GM10266 (cell line): ENCODE measurements at regions not wholly inside any gene's neighbourhood (a gene's known extent, or its start where the extent isn't known, plus 50 kb on each side); places are given as distances from the start of the nearest gene placed in this dataset.

ENCODE experiments used
- DNase-seq: peaks from one replicate; pipeline ENCODE4 v3.0.0; 2012; ENCODE audit errors: extremely low spot score
- CTCF ChIP-seq: IDR thresholded peaks from 2 replicates; pipeline ENCODE4 v1.5.1; 2012; ENCODE audit warnings: mild to moderate bottlenecking, low read depth; ENCODE audit not compliant: control insufficient read depth, insufficient read depth; ENCODE audit errors: missing control alignments

DNA sequence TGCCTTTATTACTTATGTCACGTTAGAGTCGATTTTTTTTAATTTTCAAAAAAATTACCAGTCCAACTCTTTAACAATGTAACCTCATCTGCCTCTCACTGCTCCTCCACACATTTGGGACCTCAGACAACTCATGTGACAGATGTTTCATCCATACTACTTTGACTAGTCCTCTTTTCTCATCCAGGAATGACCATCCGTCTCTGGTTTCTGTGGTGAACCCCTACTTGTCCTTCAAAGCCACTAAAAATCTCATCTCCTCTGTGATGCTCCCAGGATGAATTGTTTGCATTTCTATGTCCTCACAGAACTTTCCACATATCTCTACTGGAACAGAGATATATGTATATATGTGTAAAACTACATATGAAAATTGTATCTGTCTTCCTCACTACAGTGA is 149.8 kb upstream of the ZNF462 start:
- DNase-seq, result no peak
- TF ChIP-seq CTCF, result no peak

DNA sequence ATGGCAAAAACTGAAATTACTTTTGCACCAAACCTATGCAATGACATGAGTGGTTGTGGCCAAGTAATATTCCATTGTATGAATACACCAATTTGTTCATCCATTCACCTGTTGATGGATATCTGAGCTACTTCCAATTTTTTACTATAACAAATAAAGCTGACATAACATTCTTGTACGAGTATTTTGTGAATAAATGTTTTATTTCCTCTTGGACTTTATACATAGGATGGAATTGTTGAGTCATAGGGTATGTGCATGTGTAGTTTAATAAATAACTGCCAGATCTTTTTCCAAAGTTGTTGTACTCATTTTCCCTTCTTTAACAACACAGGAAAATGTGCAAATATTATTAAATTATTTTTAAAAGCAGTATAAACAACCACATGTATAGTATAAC is 146.1 kb upstream of the ZNF462 start:
- no peak for TF ChIP-seq CTCF
- DNase-seq, result no peak

DNA sequence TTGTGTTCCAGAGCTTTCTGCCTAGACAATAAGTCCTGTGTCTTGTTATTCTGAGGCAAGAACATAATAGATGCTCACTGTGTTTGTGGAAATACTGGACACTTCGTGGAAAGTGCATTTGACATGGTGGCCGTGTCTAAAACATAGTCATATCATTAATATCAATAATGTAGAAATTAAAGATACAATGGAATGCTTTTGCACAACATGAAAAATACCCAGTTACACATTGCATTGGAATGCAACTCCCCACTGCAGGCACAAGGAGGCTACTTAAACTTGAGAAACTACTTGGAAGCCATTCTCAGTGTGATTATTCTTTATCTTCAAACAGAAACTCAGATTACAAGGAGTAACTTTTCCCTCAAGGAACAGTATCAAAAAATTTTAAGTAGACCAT is 145.3 kb upstream of the ZNF462 start:
- no peak for DNase-seq
- TF ChIP-seq CTCF, result no peak

- TF ChIP-seq CTCF, result no peak
- DNase-seq, result no peak
Measured at GRCh38 chr9:106718936-106719335, 144.0 kb upstream of the ZNF462 start.

DNA sequence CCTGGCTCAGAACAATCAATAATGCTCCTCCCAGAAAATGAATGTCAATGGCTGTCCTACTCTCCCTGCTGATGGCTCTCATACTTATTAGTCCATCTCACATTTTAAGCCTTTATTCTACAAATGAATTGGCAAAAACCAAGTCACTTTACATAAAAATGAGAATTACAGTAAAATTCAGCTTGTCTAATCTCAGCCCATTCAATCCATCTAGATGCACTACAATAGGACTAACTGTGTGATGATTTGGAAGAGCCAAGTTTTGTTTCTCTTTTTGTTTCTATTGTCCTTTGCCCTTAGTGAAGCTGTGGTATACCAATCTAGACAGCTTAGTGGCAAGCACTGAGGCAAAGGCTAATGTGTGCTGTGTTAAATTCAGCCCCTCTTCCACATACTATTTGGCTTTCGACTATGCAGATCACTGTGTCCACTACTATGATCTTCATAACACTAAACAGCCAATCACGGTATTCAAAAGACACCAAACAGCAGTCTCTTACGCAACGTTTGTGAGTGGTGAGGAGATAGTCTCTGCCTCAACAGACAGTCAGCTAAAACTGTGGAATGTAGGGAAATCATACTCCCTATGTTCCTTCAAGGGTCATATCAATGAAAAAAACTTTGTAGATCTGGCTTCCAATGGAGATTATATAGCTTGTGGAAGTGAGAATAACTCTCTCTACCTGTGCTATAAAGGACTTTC is 140.8 kb upstream of the ZNF462 start:
- no peak for TF ChIP-seq CTCF
- DNase-seq, result no peak

GRCh38 chr9:106723926-106724325 is 139.0 kb upstream of the ZNF462 start:
- no peak for TF ChIP-seq CTCF
- no peak for DNase-seq

GRCh38 chr9:106724566-106724965 is 138.4 kb upstream of the ZNF462 start:
- TF ChIP-seq CTCF, result no peak
- DNase-seq, result no peak
